Kidney tubule cell (primary cell): ENCODE measurements at regions not wholly inside any gene's neighbourhood (a gene's known extent, or its start where the extent isn't known, plus 50 kb on each side); places are given as distances from the start of the nearest gene placed in this dataset.
"Not testable (repeated sequence)": the region's sequence is repeated elsewhere in the genome, so short reads cannot be mapped to it uniquely, and the experiment has no call there.

Experiments used
- DNase-seq: peaks from one replicate; pipeline ENCODE4 v3.0.0-alpha.2; 2018; ENCODE audit warnings: low spot score

GRCh38 chr2:72031346-72032110, 116.1 kb downstream of the CYP26B1 start:
- no peak for DNase-seq

- no peak for DNase-seq
These were observed 118.7 kb downstream of the CYP26B1 start for GRCh38 chr2:72028996-72029395.

GRCh38 chr2:72028351-72028995, 119.2 kb downstream of the CYP26B1 start:
- DNase-seq, result no peak

- peak; percentile 17 for DNase-seq
These were observed 120.1 kb downstream of the CYP26B1 start for GRCh38 chr2:72027426-72028161.

- no peak for DNase-seq
These were observed 120.7 kb downstream of the CYP26B1 start for GRCh38 chr2:72026819-72027425.

- DNase-seq, result no peak
These were observed 123.0 kb downstream of the CYP26B1 start for GRCh38 chr2:72024451-72025175.

GRCh38 chr2:72023678-72024390, 123.8 kb downstream of the CYP26B1 start:
- DNase-seq, result no peak

GRCh38 chr2:72021371-72021770, 126.3 kb downstream of the CYP26B1 start:
- not testable (repeated sequence) for DNase-seq

GRCh38 chr2:72015266-72015665, 132.4 kb downstream of the CYP26B1 start:
- DNase-seq, result no peak

GRCh38 chr2:72014831-72015230, 132.8 kb downstream of the CYP26B1 start:
- DNase-seq, result no peak

GRCh38 chr2:72013726-72014125, 133.9 kb downstream of the CYP26B1 start:
- no peak for DNase-seq

GRCh38 chr2:72012886-72013574, 134.6 kb downstream of the CYP26B1 start:
- DNase-seq, result peak; percentile 3

GRCh38 chr2:72011791-72012190, 135.9 kb downstream of the CYP26B1 start:
- DNase-seq, result no peak

- DNase-seq, result no peak
These were observed 136.3 kb downstream of the CYP26B1 start for GRCh38 chr2:72011370-72011689.

GRCh38 chr2:72010647-72011369, 136.9 kb downstream of the CYP26B1 start:
- DNase-seq, result no peak

GRCh38 chr2:72008608-72009007, 139.1 kb downstream of the CYP26B1 start:
- DNase-seq, result no peak

GRCh38 chr2:72007402-72007801, 140.3 kb downstream of the CYP26B1 start:
- no peak for DNase-seq

- DNase-seq, result no peak
These were observed 141.4 kb downstream of the CYP26B1 start for GRCh38 chr2:72006188-72006736.

- DNase-seq, result no peak
These were observed 142.7 kb downstream of the CYP26B1 start for GRCh38 chr2:72004976-72005375.
